A673 (cell line): ENCODE measurements at regions not wholly inside any gene's neighbourhood (a gene's known extent, or its start where the extent isn't known, plus 50 kb on each side); places are given as distances from the start of the nearest gene placed in this dataset.

Experiments used
- CTCF ChIP-seq: fragments of 300-800, 200-600 bp; sonication (generic); conservative IDR thresholded peaks from 2 replicates; pipeline ENCODE4 v1.5.1; 2017; ENCODE audit warnings: low read depth, mild to moderate bottlenecking, antibody characterized with exemption, low read length, moderate library complexity, mixed read lengths
- EZH2 ChIP-seq: fragments of 200-600 bp; sonication (generic); IDR thresholded peaks from 2 replicates; pipeline ENCODE4 v1.6.1; 2017; ENCODE audit warnings: borderline replicate concordance, low read depth, mild to moderate bottlenecking, mixed read lengths, antibody characterized with exemption, low read length; ENCODE audit not compliant: poor library complexity, severe bottlenecking

- TF ChIP-seq CTCF (no peak), EZH2 (no peak)
These were observed 628.9 kb upstream of the TBX3 start for GRCh38 chr12:115312901-115313300.
